PFSK-1 (cell line): ENCODE measurements at regions not wholly inside any gene's neighbourhood (a gene's known extent, or its start where the extent isn't known, plus 50 kb on each side); places are given as distances from the start of the nearest gene placed in this dataset.

ENCODE experiments used
- FOXP2 ChIP-seq: optimal IDR thresholded peaks from 2 replicates; pipeline ENCODE3; 2011; ENCODE audit warnings: borderline replicate concordance, control low read depth, inconsistent platforms; ENCODE audit not compliant: insufficient read depth; ENCODE audit errors: extremely low read length, extremely low read depth
- POLR2AphosphoS5 ChIP-seq: IDR thresholded peaks from 2 replicates; pipeline ENCODE4 v1.6.1; 2012; ENCODE audit warnings: low read depth, mild to moderate bottlenecking, control low read depth, low read length, moderate library complexity
- SIN3A ChIP-seq: IDR thresholded peaks from 2 replicates; pipeline ENCODE4 v1.6.1; 2012; ENCODE audit warnings: mild to moderate bottlenecking, low read length, moderate library complexity, borderline replicate concordance; ENCODE audit not compliant: insufficient read depth
- TAF1 ChIP-seq: IDR thresholded peaks from 2 replicates; pipeline ENCODE4 v1.6.1; 2012; ENCODE audit warnings: low read length, control low read depth, borderline replicate concordance; ENCODE audit not compliant: insufficient read depth
- TF ChIP-seq, protein P1 (sequence below), 2 experiments: IDR thresholded peaks; 2 replicates each; pipeline versions ENCODE4 v1.6.1 to v1.8.0; 2011 to 2012; ENCODE audit warnings: low read depth in 2 of 2, low read length in 2 of 2, control low read depth in 1 of 2, inconsistent platforms in 1 of 2, mild to moderate bottlenecking in 1 of 2, moderate library complexity in 1 of 2; ENCODE audit not compliant: insufficient read depth in 1 of 2

DNA sequence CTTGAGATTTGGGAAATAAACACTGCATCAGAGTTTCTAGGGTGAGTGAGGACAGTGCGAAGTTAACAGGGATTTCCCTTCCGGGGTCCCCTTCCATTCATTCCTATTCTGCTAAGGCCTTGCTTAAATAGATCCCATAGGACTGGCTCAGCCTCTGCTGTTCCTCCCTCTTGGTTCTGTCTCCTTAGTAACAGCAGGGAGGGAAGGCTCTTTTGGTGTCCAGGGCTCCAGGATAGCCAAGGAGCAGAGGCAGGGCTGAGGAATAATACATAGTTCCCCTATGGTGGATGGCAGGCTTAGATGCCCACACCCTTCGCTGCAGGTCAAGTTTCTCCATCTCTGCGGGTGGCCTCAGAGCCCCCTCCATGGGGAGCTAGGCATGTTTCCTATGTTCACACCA is 591.7 kb downstream of the ACTL7B start:
- TF ChIP-seq SIN3A (no peak), POLR2AphosphoS5 (no peak), FOXP2 (no peak), TAF1 (no peak)
- TF ChIP-seq, protein P1, sequence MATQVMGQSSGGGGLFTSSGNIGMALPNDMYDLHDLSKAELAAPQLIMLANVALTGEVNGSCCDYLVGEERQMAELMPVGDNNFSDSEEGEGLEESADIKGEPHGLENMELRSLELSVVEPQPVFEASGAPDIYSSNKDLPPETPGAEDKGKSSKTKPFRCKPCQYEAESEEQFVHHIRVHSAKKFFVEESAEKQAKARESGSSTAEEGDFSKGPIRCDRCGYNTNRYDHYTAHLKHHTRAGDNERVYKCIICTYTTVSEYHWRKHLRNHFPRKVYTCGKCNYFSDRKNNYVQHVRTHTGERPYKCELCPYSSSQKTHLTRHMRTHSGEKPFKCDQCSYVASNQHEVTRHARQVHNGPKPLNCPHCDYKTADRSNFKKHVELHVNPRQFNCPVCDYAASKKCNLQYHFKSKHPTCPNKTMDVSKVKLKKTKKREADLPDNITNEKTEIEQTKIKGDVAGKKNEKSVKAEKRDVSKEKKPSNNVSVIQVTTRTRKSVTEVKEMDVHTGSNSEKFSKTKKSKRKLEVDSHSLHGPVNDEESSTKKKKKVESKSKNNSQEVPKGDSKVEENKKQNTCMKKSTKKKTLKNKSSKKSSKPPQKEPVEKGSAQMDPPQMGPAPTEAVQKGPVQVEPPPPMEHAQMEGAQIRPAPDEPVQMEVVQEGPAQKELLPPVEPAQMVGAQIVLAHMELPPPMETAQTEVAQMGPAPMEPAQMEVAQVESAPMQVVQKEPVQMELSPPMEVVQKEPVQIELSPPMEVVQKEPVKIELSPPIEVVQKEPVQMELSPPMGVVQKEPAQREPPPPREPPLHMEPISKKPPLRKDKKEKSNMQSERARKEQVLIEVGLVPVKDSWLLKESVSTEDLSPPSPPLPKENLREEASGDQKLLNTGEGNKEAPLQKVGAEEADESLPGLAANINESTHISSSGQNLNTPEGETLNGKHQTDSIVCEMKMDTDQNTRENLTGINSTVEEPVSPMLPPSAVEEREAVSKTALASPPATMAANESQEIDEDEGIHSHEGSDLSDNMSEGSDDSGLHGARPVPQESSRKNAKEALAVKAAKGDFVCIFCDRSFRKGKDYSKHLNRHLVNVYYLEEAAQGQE (IDR thresholded peaks at IDR 0.05; ENCODE audit: insufficient read depth in 1 of 2, low read depth in 2 of 2, low read length in 2 of 2), result no peak

DNA sequence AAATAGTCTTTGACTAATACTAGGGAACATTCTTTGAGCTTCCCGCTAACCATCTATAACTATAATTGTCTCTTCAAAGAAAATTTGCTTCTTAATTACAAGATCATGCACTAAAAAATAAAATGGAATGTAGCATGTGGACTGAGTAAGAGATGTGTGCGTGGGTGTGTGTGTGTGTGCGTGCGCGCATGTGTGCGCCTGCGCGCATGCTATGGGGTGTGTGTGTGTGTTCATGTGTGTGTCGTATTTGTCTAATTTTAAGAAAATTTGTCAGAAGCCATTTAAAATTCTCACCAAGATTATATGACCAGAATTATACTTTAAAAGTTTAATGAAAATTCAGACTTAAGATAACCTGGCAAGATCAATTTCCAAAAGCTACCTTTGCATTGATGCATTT is 593.0 kb downstream of the ACTL7B start:
- TF ChIP-seq POLR2AphosphoS5, result no peak
- no peak for TF ChIP-seq TAF1
- no peak for TF ChIP-seq FOXP2
- TF ChIP-seq, protein P1 (IDR thresholded peaks at IDR 0.05; ENCODE audit: insufficient read depth in 1 of 2, low read depth in 2 of 2, low read length in 2 of 2), result no peak
- TF ChIP-seq SIN3A, result no peak

DNA sequence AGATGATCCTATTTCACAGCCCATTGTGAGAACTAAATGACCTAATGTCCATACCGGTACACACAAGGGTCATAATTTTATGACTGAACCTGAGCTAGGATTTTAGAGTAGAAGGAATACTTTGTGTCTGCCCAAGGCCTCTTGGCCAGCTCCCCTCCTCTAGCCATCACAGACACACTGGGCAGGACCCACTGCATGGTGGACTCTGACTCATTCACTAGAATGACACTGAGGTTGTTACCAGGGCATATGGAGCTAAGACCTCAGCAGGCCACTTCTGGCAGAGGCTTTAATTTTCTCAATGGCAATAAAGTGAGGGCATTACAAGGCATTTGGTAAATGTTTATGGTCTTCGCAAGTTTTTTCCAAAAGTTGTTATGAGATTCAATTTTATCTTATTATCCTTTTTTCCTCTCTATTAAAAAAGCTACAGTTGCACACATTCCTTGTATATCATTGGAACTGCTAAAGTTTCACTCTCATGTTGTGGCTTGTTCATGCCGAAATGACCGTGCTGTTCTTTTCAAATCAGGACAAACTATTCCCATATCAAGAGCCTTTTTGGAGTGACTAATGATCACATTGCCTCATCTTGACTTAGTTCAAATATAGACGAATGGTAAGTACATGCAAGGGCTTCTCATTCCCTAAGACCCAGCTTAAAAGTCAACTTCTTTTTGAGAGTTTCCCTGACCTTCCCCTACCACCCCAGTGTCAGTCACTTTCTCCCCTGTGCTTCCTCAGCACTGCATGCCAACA is 595.7 kb downstream of the ACTL7B start:
- TF ChIP-seq POLR2AphosphoS5 (no peak), FOXP2 (no peak), SIN3A (no peak), TAF1 (no peak)
- TF ChIP-seq, protein P1 (IDR thresholded peaks at IDR 0.05; ENCODE audit: insufficient read depth in 1 of 2, low read depth in 2 of 2, low read length in 2 of 2), result no peak

DNA sequence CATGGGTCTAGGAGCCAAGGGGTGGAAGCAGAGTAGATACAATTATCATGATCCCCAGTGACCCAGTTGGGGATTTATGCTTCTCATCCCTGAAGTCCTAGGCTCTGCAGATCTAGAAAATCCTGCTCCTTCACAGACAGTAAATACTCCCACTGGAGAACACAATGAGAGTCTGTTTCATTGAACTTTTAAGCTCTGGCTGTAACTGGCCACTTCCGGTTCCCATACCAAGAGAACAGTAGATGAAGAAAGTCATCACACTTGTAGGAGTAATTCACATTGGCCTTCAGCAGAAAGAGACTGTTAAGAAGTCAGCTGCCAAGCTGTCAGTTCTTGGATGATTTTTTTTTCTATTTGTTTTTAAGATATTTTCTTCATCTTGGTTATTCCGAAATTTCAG is 597.1 kb downstream of the ACTL7B start:
- no peak for TF ChIP-seq TAF1
- no peak for TF ChIP-seq SIN3A
- TF ChIP-seq FOXP2, result no peak
- TF ChIP-seq POLR2AphosphoS5, result no peak
- TF ChIP-seq, protein P1 (IDR thresholded peaks at IDR 0.05; ENCODE audit: insufficient read depth in 1 of 2, low read depth in 2 of 2, low read length in 2 of 2), result no peak

DNA sequence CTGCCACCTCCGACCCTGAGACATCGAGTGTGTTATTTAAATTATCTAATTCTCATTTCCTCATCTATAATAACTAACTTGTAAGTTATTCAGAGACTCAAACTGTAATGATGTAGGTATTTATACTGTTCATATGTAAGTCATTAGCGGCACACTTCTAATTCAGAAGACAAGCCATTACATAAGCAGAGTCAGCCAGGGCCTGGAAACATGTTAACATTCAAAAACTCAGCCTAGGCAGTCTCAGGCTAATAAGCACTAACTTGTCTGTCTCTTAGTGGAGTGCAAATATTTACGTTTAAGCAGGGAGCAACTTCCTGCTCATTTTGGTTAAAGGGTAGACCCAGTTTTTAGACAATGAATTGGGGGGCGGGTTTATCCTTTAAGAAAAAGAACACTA is 598.4 kb downstream of the ACTL7B start:
- no peak for TF ChIP-seq TAF1
- no peak for TF ChIP-seq SIN3A
- TF ChIP-seq, protein P1 (IDR thresholded peaks at IDR 0.05; ENCODE audit: insufficient read depth in 1 of 2, low read depth in 2 of 2, low read length in 2 of 2), result no peak
- TF ChIP-seq POLR2AphosphoS5, result no peak
- TF ChIP-seq FOXP2, result no peak
